K562 (cell line): ENCODE measurements at regions not wholly inside any gene's neighbourhood (a gene's known extent, or its start where the extent isn't known, plus 50 kb on each side); places are given as distances from the start of the nearest gene placed in this dataset.

Experiments used
- ATAC-seq: fragments of 200-7000 bp; cut with Tn5 transposase; 3 replicates; pipeline ENCODE4 v1.9.1; 2020; ENCODE audit warnings: moderate library complexity
- BruUV-seq: library from RNA; stranded (reverse); fragments of 400-500 nt; replicated peaks from 2 replicates; lab custom pipeline; 2021; lab: Mats Ljungman, UMichigan
- CTCF ChIA-PET: fragments of 300-600 bp; formaldehyde crosslinking; extraction: SDS; loops from one replicate; lab custom pipeline; 2021; ENCODE audit warnings: low intra/inter-chr PET ratio; lab: Yijun Ruan, JAX
- POLR2A ChIA-PET: fragments of 300-600, 350-650 bp; sonication (Branson Sonifier 250); formaldehyde crosslinking; extraction: SDS; loops from one replicate; lab custom pipeline; 2021; ENCODE audit warnings: antibody characterized with exemption, inconsistent platforms; lab: Yijun Ruan, JAX
- DNase-seq, 4 experiments: peaks; one replicate each; pipeline versions ENCODE4 v3.0.0 to v3.0.0-alpha.2; 2011 to 2018; ENCODE audit warnings: low spot score in 3 of 4, mixed read lengths in 3 of 4; ENCODE audit errors: extremely low read depth in 1 of 4
- FAIRE-seq: peaks from 2 replicates; lab custom pipeline; 2011; peaks lifted over from hg19 to GRCh38; lab: Jason Lieb, UNC
- H2AFZ ChIP-seq: 2 replicates; pipeline ENCODE4 v1.6.0; 2011; ENCODE audit warnings: low read depth, low read length, control low read depth, inconsistent platforms
- H3K27ac ChIP-seq: fragments of 200-600 bp; 3 replicates; pipeline ENCODE4 v1.8.0; 2011; ENCODE audit warnings: low read depth, mild to moderate bottlenecking, control low read depth, inconsistent platforms, low read length, moderate library complexity, mixed read lengths; ENCODE audit errors: extremely low read depth
- H3K27me3 ChIP-seq, 2 experiments: fragments of 300-600 bp in 1 of 2; 2 replicates in 1 of 2; 3 replicates in 1 of 2; pipeline versions ENCODE4 v1.6.0 to v1.8.0; 2011; ENCODE audit warnings: inconsistent platforms in 2 of 2, low read length in 2 of 2, mild to moderate bottlenecking in 1 of 2, mixed read lengths in 1 of 2, moderate library complexity in 1 of 2; ENCODE audit not compliant: control insufficient read depth in 2 of 2, insufficient read depth in 2 of 2
- H3K36me3 ChIP-seq: fragments of 300-600 bp; 3 replicates; pipeline ENCODE4 v1.8.0; 2011; ENCODE audit warnings: mild to moderate bottlenecking, low read length, inconsistent platforms; ENCODE audit not compliant: control insufficient read depth, insufficient read depth
- H3K4me1 ChIP-seq, 2 experiments: fragments of 200-600 bp in 1 of 2; replicated peaks in 1 of 2; 2 replicates in 1 of 2; 3 replicates in 1 of 2; pipeline versions ENCODE4 v1.5.1 to v1.8.0; 2011; ENCODE audit warnings: inconsistent platforms in 2 of 2, low read length in 2 of 2, mild to moderate bottlenecking in 1 of 2, mixed read lengths in 1 of 2, moderate library complexity in 1 of 2; ENCODE audit not compliant: control insufficient read depth in 2 of 2, insufficient read depth in 2 of 2
- H3K4me2 ChIP-seq: 2 replicates; pipeline ENCODE4 v1.6.1; 2011; ENCODE audit warnings: low read length, control low read depth, inconsistent platforms, mixed read lengths; ENCODE audit not compliant: insufficient read depth
- H3K4me3 ChIP-seq: fragments of 200-600 bp; sonication (generic), shearing (Covaris generic); 2 replicates; pipeline ENCODE4 v1.5.1; 2016; ENCODE audit warnings: control low read depth, inconsistent platforms
- H3K79me2 ChIP-seq: fragments of 200-600 bp; 3 replicates; pipeline ENCODE4 v1.8.0; 2011; ENCODE audit warnings: low read length, inconsistent platforms; ENCODE audit not compliant: control insufficient read depth, insufficient read depth
- H3K9ac ChIP-seq, 2 experiments: 2 replicates each; pipeline versions ENCODE4 v1.6.0 to v1.6.1; 2011; ENCODE audit warnings: low read depth in 2 of 2, low read length in 2 of 2, control low read depth in 1 of 2, inconsistent platforms in 1 of 2, mild to moderate bottlenecking in 1 of 2, mixed read lengths in 1 of 2; ENCODE audit not compliant: insufficient read depth in 1 of 2
- H3K9me1 ChIP-seq: one replicate; pipeline ENCODE4 v1.6.0; 2011; ENCODE audit warnings: inconsistent platforms, mild to moderate bottlenecking, low read length, moderate library complexity; ENCODE audit not compliant: control insufficient read depth, insufficient read depth
- H3K9me3 ChIP-seq: replicated peaks from 2 replicates; pipeline ENCODE4 v1.5.1; 2011; ENCODE audit warnings: low read depth, low read length, inconsistent platforms; ENCODE audit not compliant: control insufficient read depth, insufficient read depth
- H4K20me1 ChIP-seq: replicated peaks from 2 replicates; pipeline ENCODE4 v1.6.1; 2011; ENCODE audit warnings: low read length, inconsistent platforms, mixed read lengths; ENCODE audit not compliant: control insufficient read depth, insufficient read depth
- ELF1 ChIP-seq: fragments of 200-800 bp; sonication (Bioruptor generic); IDR thresholded peaks from 2 replicates; pipeline ENCODE4 v1.6.1; 2016; ENCODE audit warnings: missing genetic modification characterization, missing compliant biosample characterization
- ETS1 ChIP-seq: conservative IDR thresholded peaks from 2 replicates; pipeline ENCODE4 v1.6.1; 2011; ENCODE audit warnings: low read depth, mild to moderate bottlenecking, low read length; ENCODE audit not compliant: control insufficient read depth
- ILK ChIP-seq: fragments of 450-650 bp; IDR thresholded peaks from 2 replicates; pipeline ENCODE4 v1.6.1; 2016; ENCODE audit warnings: missing genetic modification characterization, low read depth, mild to moderate bottlenecking, missing compliant biosample characterization, moderate library complexity, borderline replicate concordance
- SRSF9 ChIP-seq: fragments of 200-400 bp; formaldehyde crosslinking; IDR thresholded peaks from 2 replicates; pipeline ENCODE4 v1.6.1; 2017; ENCODE audit warnings: low read depth, low read length, borderline replicate concordance
- XRCC4 ChIP-seq: IDR thresholded peaks from one replicate; pipeline ENCODE4 v1.6.1; 2011; ENCODE audit not compliant: insufficient read depth, insufficient read length; ENCODE audit errors: extremely low read depth
- ZNF77 ChIP-seq: fragments of 250-450 bp; sonication (Bioruptor Pico); IDR thresholded peaks from 2 replicates; pipeline ENCODE4 v1.5.0; 2020
- WGBS: fragments of 100-300 bp; shearing (Covaris generic); methylation state at CpG from one replicate; pipeline ENCODE4 v1.1.6; 2016; ENCODE audit warnings: low coverage, mixed read lengths; ENCODE audit not compliant: insufficient coverage; ENCODE audit errors: missing lambda C conversion rate; 5-methylcytosine and 5-hydroxymethylcytosine counted together
- in situ Hi-C: fragments of 300-500 bp; cut with MboI; formaldehyde crosslinking; loops from 4 replicates; pipeline ENCODE4 v1.15.0; 2018; ENCODE audit warnings: inconsistent platforms, mixed read lengths
- intact Hi-C: fragments of 100-400 bp; cut with micrococcal nuclease; formaldehyde crosslinking; loops from 2 replicates; pipeline ENCODE4 v1.14.2; 2022

GRCh38 chr5:2272039-2272438 lies 389.3 kb upstream of the IRX4 start:
- no peak for FAIRE-seq
- Histone ChIP-seq H4K20me1 (no peaks in the 10 kb centered on the region; the same call in 1 of the 2 replicates), H3K27me3 (peaks cover 23 to 54% of the 10 kb centered on the region in 2 experiments; a peak in 4 of 5 replicates), H3K27ac (no peak overlapping the region), H2AFZ (no peak overlapping the region), H3K9me1 (no peaks in the 10 kb centered on the region), H3K4me1 (no peaks in the 10 kb centered on the region), H3K36me3 (no peaks in the 10 kb centered on the region), H3K9me3 (no peaks in the 10 kb centered on the region), H3K9ac (no peak overlapping the region), H3K79me2 (no peaks in the 10 kb centered on the region), H3K4me3 (no peak overlapping the region), H3K4me2 (no peak overlapping the region)
- under 1% methylated on average over 10 of the region's 10 CpGs for WGBS
- ChIA-PET POLR2A (no interaction called here), CTCF (no interaction called here)
- ATAC-seq: no peak
- DNase-seq: no peak
- BruUV-seq: no TSS peak
- intact Hi-C loops: no loop called here
- TF ChIP-seq ILK (tag): no peak
- no peak for TF ChIP-seq SRSF9
- no peak for TF ChIP-seq ELF1
- no peak for TF ChIP-seq ETS1
- TF ChIP-seq ZNF77 (CRISPR knock-in tag): no peak
- TF ChIP-seq XRCC4: no peak
- in situ Hi-C loops: no loop called here
